ENCODE measurements at regions not wholly inside any gene's neighbourhood (a gene's known extent, or its start where the extent isn't known, plus 50 kb on each side); places are given as distances from the start of the nearest gene placed in this dataset.
"Not testable (repeated sequence)": the region's sequence is repeated elsewhere in the genome, so short reads cannot be mapped to it uniquely, and the experiment has no call there.

GRCh38 chr1:68723791-68724190 is 226.9 kb upstream of the DEPDC1 start:
- no peak for TF ChIP-seq CTCF (IDR thresholded peaks at IDR 0.05; ENCODE audit: insufficient read depth, low read length)
- no peak overlapping the region for H3K4me3 ChIP-seq (ENCODE audit: low read depth, low read length)
- no peak for DNase-seq (ENCODE audit: low read depth)

- DNase-seq (ENCODE audit: low read depth) = no peak
- no peak overlapping the region for H3K4me3 ChIP-seq (ENCODE audit: low read depth, low read length)
- no peak for TF ChIP-seq CTCF (IDR thresholded peaks at IDR 0.05; ENCODE audit: insufficient read depth, low read length)
These were observed 228.3 kb upstream of the DEPDC1 start for GRCh38 chr1:68725001-68725752.

- not testable (repeated sequence) for H3K4me3 ChIP-seq (ENCODE audit: low read depth, low read length); DNase-seq (ENCODE audit: low read depth)
These were observed 242.6 kb upstream of the DEPDC1 start for GRCh38 chr1:68739486-68739885.

- no peak for TF ChIP-seq CTCF (IDR thresholded peaks at IDR 0.05; ENCODE audit: insufficient read depth, low read length)
- no peak for DNase-seq (ENCODE audit: low read depth)
- H3K4me3 ChIP-seq (ENCODE audit: low read depth, low read length) = no peak overlapping the region
These were observed 248.1 kb upstream of the DEPDC1 start for GRCh38 chr1:68745011-68745410.

- TF ChIP-seq CTCF (IDR thresholded peaks at IDR 0.05; ENCODE audit: insufficient read depth, low read length) = no peak
- no peak for DNase-seq (ENCODE audit: low read depth)
- no peak overlapping the region for H3K4me3 ChIP-seq (ENCODE audit: low read depth, low read length)
These were observed 248.6 kb upstream of the DEPDC1 start for GRCh38 chr1:68745451-68745850.

GRCh38 chr1:68746378-68746777 is 249.5 kb upstream of the DEPDC1 start:
- no peak overlapping the region for H3K4me3 ChIP-seq (ENCODE audit: low read depth, low read length)
- no peak for TF ChIP-seq CTCF (IDR thresholded peaks at IDR 0.05; ENCODE audit: insufficient read depth, low read length)
- no peak for DNase-seq (ENCODE audit: low read depth)

GRCh38 chr1:68751723-68752122 is 254.8 kb upstream of the DEPDC1 start:
- H3K4me3 ChIP-seq (ENCODE audit: low read depth, low read length) = no peak overlapping the region
- TF ChIP-seq CTCF (IDR thresholded peaks at IDR 0.05; ENCODE audit: insufficient read depth, low read length) = no peak
- DNase-seq (ENCODE audit: low read depth) = no peak
